HepG2 (cell line): ENCODE measurements at regions not wholly inside any gene's neighbourhood (a gene's known extent, or its start where the extent isn't known, plus 50 kb on each side); places are given as distances from the start of the nearest gene placed in this dataset.

Source experiments
- ARID4A ChIP-seq: sonication (generic); formaldehyde crosslinking; IDR thresholded peaks from 2 replicates; pipeline ENCODE4 v1.5.0; 2020; ENCODE audit warnings: mild to moderate bottlenecking, missing genetic modification reagents, borderline replicate concordance
- BCL6 ChIP-seq: IDR thresholded peaks from 2 replicates; pipeline ENCODE4 v1.6.1; 2016; ENCODE audit warnings: missing genetic modification reagents, missing compliant biosample characterization
- HNF4A ChIP-seq: sonication (generic); formaldehyde crosslinking; IDR thresholded peaks from 2 replicates; pipeline ENCODE4 v1.4.0; 2020; ENCODE audit warnings: missing genetic modification reagents
- ISL2 ChIP-seq: sonication (generic); formaldehyde crosslinking; IDR thresholded peaks from 2 replicates; pipeline ENCODE4 v1.5.0; 2020; ENCODE audit warnings: missing genetic modification reagents
- KAT2B ChIP-seq: fragments of 150-350 bp; IDR thresholded peaks from 2 replicates; pipeline ENCODE4 v1.6.1; 2014; ENCODE audit warnings: low read depth, low read length, borderline replicate concordance
- KLF6 ChIP-seq: IDR thresholded peaks from 2 replicates; pipeline ENCODE4 v1.8.0; 2016; ENCODE audit warnings: missing biosample characterization, missing genetic modification reagents
- NFKB2 ChIP-seq: sonication (generic); formaldehyde crosslinking; IDR thresholded peaks from 2 replicates; pipeline ENCODE4 v1.4.0; 2020; ENCODE audit warnings: missing genetic modification reagents, borderline replicate concordance
- PRMT3 ChIP-seq: sonication (generic); formaldehyde crosslinking; IDR thresholded peaks from 2 replicates; pipeline ENCODE4 v1.8.1; 2022; ENCODE audit warnings: low read depth, mild to moderate bottlenecking, moderate library complexity, missing genetic modification reagents, borderline replicate concordance
- RCOR2 ChIP-seq: IDR thresholded peaks from 2 replicates; pipeline ENCODE4 v1.6.1; 2016; ENCODE audit warnings: missing biosample characterization, missing genetic modification reagents
- SAP130 ChIP-seq: IDR thresholded peaks from 2 replicates; pipeline ENCODE4 v1.6.1; 2016; ENCODE audit warnings: low read depth
- TBL1XR1 ChIP-seq: fragments of 150-350 bp; IDR thresholded peaks from 2 replicates; pipeline ENCODE4 v1.6.1; 2014; ENCODE audit warnings: borderline replicate concordance, low read length; ENCODE audit not compliant: partially characterized antibody
- TEAD3 ChIP-seq: optimal IDR thresholded peaks from 2 replicates; pipeline ENCODE3; 2016; ENCODE audit warnings: borderline replicate concordance
- TMF1 ChIP-seq: sonication (generic); formaldehyde crosslinking; IDR thresholded peaks from 2 replicates; pipeline ENCODE4 v1.8.1; 2022; ENCODE audit warnings: low read depth, missing genetic modification reagents
- ZBTB38 ChIP-seq: sonication (generic); formaldehyde crosslinking; IDR thresholded peaks from 2 replicates; pipeline ENCODE4 v1.5.1; 2020; ENCODE audit warnings: mild to moderate bottlenecking, missing genetic modification reagents
- ZNF251 ChIP-seq: sonication (generic); formaldehyde crosslinking; IDR thresholded peaks from 2 replicates; pipeline ENCODE4 v1.9.0; 2021; ENCODE audit warnings: mild to moderate bottlenecking, missing genetic modification reagents
- ZNF331 ChIP-seq: sonication (generic); formaldehyde crosslinking; IDR thresholded peaks from 2 replicates; pipeline ENCODE4 v1.4.0; 2020; ENCODE audit warnings: missing genetic modification reagents
- ZNF746 ChIP-seq: sonication (generic); formaldehyde crosslinking; IDR thresholded peaks from 2 replicates; pipeline ENCODE4 v1.8.0; 2022; ENCODE audit warnings: mild to moderate bottlenecking, missing genetic modification reagents
- TF ChIP-seq, protein P1 (sequence below): sonication (generic); formaldehyde crosslinking; IDR thresholded peaks from 2 replicates; pipeline ENCODE4 v1.4.0; 2020; ENCODE audit warnings: missing genetic modification reagents, low read depth, mild to moderate bottlenecking, borderline replicate concordance
- TF ChIP-seq, protein P2 (sequence below): IDR thresholded peaks from 2 replicates; pipeline ENCODE4 v1.6.1; 2016; ENCODE audit warnings: missing biosample characterization, missing genetic modification reagents, low read depth
- TF ChIP-seq, protein P3 (sequence below): sonication (generic); formaldehyde crosslinking; IDR thresholded peaks from 2 replicates; pipeline ENCODE4 v1.4.0; 2020; ENCODE audit warnings: missing genetic modification reagents, borderline replicate concordance
- TF ChIP-seq, protein P4 (sequence below): sonication (generic); formaldehyde crosslinking; IDR thresholded peaks from 2 replicates; pipeline ENCODE4 v1.8.0; 2022; ENCODE audit warnings: missing genetic modification reagents, low read depth, mild to moderate bottlenecking, borderline replicate concordance

DNA sequence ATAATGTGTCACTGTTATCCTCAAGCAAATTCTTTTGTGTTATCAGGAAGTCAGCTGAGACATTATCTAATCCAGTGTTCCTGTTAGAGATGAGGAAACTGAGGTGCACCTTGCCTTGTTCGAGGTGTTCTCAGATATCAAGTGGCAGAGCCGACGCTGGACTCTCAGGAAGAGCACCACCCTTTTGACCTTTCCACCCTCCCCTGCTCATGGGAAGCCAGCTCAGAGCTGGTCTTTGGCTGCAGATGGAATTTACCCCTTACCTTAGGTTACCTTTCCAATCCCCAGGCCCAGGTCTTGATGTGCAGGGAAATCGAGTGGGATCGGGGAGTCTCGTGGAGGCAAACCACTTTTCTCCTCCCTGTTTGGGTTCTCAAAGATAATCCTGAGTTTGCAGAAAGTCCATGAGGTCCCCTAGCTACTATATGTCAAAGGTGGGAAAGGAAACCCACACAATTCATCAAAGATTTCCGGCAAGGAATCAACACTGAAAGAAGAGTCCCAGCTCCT is 62.9 kb upstream of the PIM1 start (continued):
- TF ChIP-seq ISL2 (CRISPR knock-in tag) (peak; percentile 82), PRMT3 (no peak), HNF4A (CRISPR knock-in tag) (peak; percentile 98), SAP130 (CRISPR knock-in tag) (peak; percentile 82), KLF6 (0 out of 2 replicates have a peak, but pooled peaks have one; percentile 63), RCOR2 (CRISPR knock-in tag) (peak; percentile 85), KAT2B (no peak), ARID4A (peak; percentile 34; the same call in 1 of the 2 replicates), NFKB2 (CRISPR knock-in tag) (no peak), ZNF746 (CRISPR knock-in tag) (peak; percentile 67; the same call in 1 of the 2 replicates), ZNF331 (peak; percentile 74; the same call in 1 of the 2 replicates), TBL1XR1 (peak; percentile 19), BCL6 (peak; percentile 89), TEAD3 (CRISPR knock-in tag) (peak; percentile 96), TMF1 (CRISPR knock-in tag) (0 out of 2 replicates have a peak, but pooled peaks have one; percentile 53), ZBTB38 (peak; percentile 71; the same call in 1 of the 2 replicates), ZNF251 (no peak)
- TF ChIP-seq, protein P1, sequence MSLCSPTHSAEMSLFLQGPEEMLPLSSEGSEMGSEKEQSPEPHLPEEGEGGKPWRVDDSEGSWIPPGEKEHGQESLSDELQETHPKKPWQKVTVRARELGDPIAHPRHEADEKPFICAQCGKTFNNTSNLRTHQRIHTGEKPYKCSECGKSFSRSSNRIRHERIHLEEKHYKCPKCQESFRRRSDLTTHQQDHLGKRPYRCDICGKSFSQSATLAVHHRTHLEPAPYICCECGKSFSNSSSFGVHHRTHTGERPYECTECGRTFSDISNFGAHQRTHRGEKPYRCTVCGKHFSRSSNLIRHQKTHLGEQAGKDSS: peak; percentile 71; the same call in 1 of the 2 replicates
- TF ChIP-seq, protein P2, sequence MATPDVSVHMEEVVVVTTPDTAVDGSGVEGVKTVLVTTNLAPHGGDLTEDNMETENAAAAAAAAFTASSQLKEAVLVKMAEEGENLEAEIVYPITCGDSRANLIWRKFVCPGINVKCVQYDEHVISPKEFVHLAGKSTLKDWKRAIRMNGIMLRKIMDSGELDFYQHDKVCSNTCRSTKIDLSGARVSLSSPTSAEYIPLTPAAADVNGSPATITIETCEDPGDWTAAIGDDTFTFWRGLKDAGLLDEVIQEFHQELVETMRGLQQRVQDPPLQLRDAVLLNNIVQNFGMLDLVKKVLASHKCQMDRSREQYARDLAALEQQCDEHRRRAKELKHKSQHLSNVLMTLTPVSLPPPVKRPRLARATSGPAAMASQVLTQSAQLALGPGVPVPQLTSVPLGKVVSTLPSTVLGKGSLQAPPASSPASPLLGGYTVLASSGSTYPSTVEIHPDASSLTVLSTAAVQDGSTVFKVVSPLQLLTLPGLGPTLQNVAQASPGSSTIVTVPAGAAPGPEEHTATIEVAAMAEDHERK (CRISPR knock-in tag): no peak
- TF ChIP-seq, protein P3, sequence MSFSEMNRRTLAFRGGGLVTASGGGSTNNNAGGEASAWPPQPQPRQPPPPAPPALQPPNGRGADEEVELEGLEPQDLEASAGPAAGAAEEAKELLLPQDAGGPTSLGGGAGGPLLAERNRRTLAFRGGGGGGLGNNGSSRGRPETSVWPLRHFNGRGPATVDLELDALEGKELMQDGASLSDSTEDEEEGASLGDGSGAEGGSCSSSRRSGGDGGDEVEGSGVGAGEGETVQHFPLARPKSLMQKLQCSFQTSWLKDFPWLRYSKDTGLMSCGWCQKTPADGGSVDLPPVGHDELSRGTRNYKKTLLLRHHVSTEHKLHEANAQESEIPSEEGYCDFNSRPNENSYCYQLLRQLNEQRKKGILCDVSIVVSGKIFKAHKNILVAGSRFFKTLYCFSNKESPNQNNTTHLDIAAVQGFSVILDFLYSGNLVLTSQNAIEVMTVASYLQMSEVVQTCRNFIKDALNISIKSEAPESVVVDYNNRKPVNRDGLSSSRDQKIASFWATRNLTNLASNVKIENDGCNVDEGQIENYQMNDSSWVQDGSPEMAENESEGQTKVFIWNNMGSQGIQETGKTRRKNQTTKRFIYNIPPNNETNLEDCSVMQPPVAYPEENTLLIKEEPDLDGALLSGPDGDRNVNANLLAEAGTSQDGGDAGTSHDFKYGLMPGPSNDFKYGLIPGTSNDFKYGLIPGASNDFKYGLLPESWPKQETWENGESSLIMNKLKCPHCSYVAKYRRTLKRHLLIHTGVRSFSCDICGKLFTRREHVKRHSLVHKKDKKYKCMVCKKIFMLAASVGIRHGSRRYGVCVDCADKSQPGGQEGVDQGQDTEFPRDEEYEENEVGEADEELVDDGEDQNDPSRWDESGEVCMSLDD (CRISPR knock-in tag): no peak
- TF ChIP-seq, protein P4, sequence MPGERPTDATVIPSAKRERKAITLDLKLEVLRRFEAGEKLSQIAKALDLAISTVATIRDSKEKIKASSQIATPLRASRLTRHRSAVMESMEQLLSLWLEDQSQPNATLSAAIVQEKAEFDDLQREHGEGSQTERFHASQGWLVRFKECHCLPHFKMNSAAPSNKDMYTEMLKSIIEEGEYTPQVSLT (CRISPR knock-in tag): no peak
